H9 (cell line): ENCODE measurements at regions not wholly inside any gene's neighbourhood (a gene's known extent, or its start where the extent isn't known, plus 50 kb on each side); places are given as distances from the start of the nearest gene placed in this dataset.

ENCODE experiments used
- DNase-seq: peaks from one replicate; pipeline ENCODE4 v3.0.0-alpha.2; 2017
- H2AFZ ChIP-seq: one replicate; pipeline ENCODE4 v1.6.1; 2013; ENCODE audit warnings: mild to moderate bottlenecking, low read length, control low read depth, moderate library complexity
- H2AK5ac ChIP-seq: 2 replicates; pipeline ENCODE4 v1.6.1; 2013; ENCODE audit warnings: low read length, control low read depth, mixed read lengths; ENCODE audit not compliant: insufficient read length
- H2BK120ac ChIP-seq: one replicate; pipeline ENCODE4 v1.6.1; 2013; ENCODE audit warnings: low read depth, mild to moderate bottlenecking, low read length, control low read depth, inconsistent platforms; ENCODE audit not compliant: poor library complexity, severe bottlenecking
- H2BK12ac ChIP-seq: 2 replicates; pipeline ENCODE4 v1.6.1; 2013; ENCODE audit warnings: low read length, control low read depth, mixed read lengths, low read depth; ENCODE audit not compliant: insufficient read length
- H2BK15ac ChIP-seq: 2 replicates; pipeline ENCODE4 v1.6.1; 2013; ENCODE audit warnings: low read depth, low read length, control low read depth
- H2BK20ac ChIP-seq: one replicate; pipeline ENCODE4 v1.6.1; 2013; ENCODE audit warnings: low read depth, mild to moderate bottlenecking, low read length, control low read depth, inconsistent platforms; ENCODE audit not compliant: poor library complexity, severe bottlenecking
- H2BK5ac ChIP-seq: 2 replicates; pipeline ENCODE4 v1.6.1; 2013; ENCODE audit warnings: low read length, control low read depth, mixed read lengths; ENCODE audit not compliant: insufficient read length
- H3K14ac ChIP-seq: 2 replicates; pipeline ENCODE4 v1.6.1; 2013; ENCODE audit warnings: low read length, control low read depth; ENCODE audit not compliant: insufficient read depth
- H3K18ac ChIP-seq: 2 replicates; pipeline ENCODE4 v1.6.1; 2013; ENCODE audit warnings: low read depth, mild to moderate bottlenecking, mixed read lengths, low read length, control low read depth; ENCODE audit not compliant: insufficient read length
- H3K23ac ChIP-seq: 2 replicates; pipeline ENCODE4 v1.6.1; 2013; ENCODE audit warnings: low read length, control low read depth, mixed read lengths, low read depth; ENCODE audit not compliant: insufficient read length
- H3K23me2 ChIP-seq: 2 replicates; pipeline ENCODE4 v1.6.1; 2013; ENCODE audit warnings: low read depth, mild to moderate bottlenecking, mixed read lengths, low read length, control low read depth; ENCODE audit not compliant: insufficient read length, poor library complexity, severe bottlenecking
- H3K27ac ChIP-seq: 2 replicates; pipeline ENCODE4 v1.5.1; 2013; ENCODE audit warnings: low read length, control low read depth, mixed read lengths, low read depth; ENCODE audit not compliant: insufficient read length
- H3K27me3 ChIP-seq: 2 replicates; pipeline ENCODE4 v1.6.1; 2013; ENCODE audit warnings: low read length, control low read depth, inconsistent platforms; ENCODE audit not compliant: insufficient read depth
- H3K4ac ChIP-seq: 2 replicates; pipeline ENCODE4 v1.6.1; 2013; ENCODE audit warnings: low read depth, mild to moderate bottlenecking, control low read depth, inconsistent platforms, low read length, moderate library complexity
- H3K4me1 ChIP-seq: 2 replicates; pipeline ENCODE4 v1.6.1; 2013; ENCODE audit warnings: low read length, control low read depth, inconsistent platforms; ENCODE audit not compliant: insufficient read depth
- H3K4me2 ChIP-seq: 2 replicates; pipeline ENCODE4 v1.6.1; 2013; ENCODE audit warnings: low read length, control low read depth, mixed read lengths; ENCODE audit not compliant: insufficient read length, insufficient read depth
- H3K56ac ChIP-seq: 2 replicates; pipeline ENCODE4 v1.6.1; 2013; ENCODE audit warnings: low read depth, mild to moderate bottlenecking, mixed read lengths, low read length, control low read depth; ENCODE audit not compliant: insufficient read length
- H3K79me1 ChIP-seq: 2 replicates; pipeline ENCODE4 v1.6.1; 2013; ENCODE audit warnings: low read depth, mild to moderate bottlenecking, moderate library complexity, low read length, control low read depth, inconsistent platforms; ENCODE audit not compliant: insufficient read depth, poor library complexity, severe bottlenecking
- H3K79me2 ChIP-seq: 2 replicates; pipeline ENCODE4 v1.6.1; 2013; ENCODE audit warnings: low read length, control low read depth, inconsistent platforms; ENCODE audit not compliant: insufficient read depth
- H3K9ac ChIP-seq: 2 replicates; pipeline ENCODE4 v1.6.1; 2013; ENCODE audit warnings: low read length, control low read depth, mixed read lengths; ENCODE audit not compliant: insufficient read length; ENCODE audit errors: extremely low read depth
- H3K9me3 ChIP-seq: one replicate; pipeline ENCODE4 v1.6.1; 2013; ENCODE audit warnings: low read depth, low read length, inconsistent platforms; ENCODE audit not compliant: control insufficient read depth
- H3T11ph ChIP-seq: one replicate; pipeline ENCODE4 v1.6.1; 2013; ENCODE audit warnings: mild to moderate bottlenecking, low read length, control low read depth, inconsistent platforms
- H4K20me1 ChIP-seq: one replicate; pipeline ENCODE4 v1.6.1; 2013; ENCODE audit not compliant: control insufficient read depth, insufficient read length, insufficient read depth
- H4K5ac ChIP-seq: 2 replicates; pipeline ENCODE4 v1.6.1; 2013; ENCODE audit warnings: low read depth, mild to moderate bottlenecking, mixed read lengths, low read length, control low read depth; ENCODE audit not compliant: insufficient read length
- H4K8ac ChIP-seq: replicated peaks from 2 replicates; pipeline ENCODE4 v1.6.1; 2013; ENCODE audit warnings: low read length, control low read depth, mixed read lengths, low read depth; ENCODE audit not compliant: insufficient read length
- H4K91ac ChIP-seq: 2 replicates; pipeline ENCODE4 v1.6.1; 2013; ENCODE audit warnings: low read depth, mild to moderate bottlenecking, moderate library complexity, mixed read lengths, low read length, control low read depth; ENCODE audit not compliant: insufficient read length
- H3K27ac Mint-ChIP-seq, 3 experiments: 2 replicates in 2 of 3; 3 replicates in 1 of 3; pipeline ENCODE4 v1.8.0; 2020 to 2021; ENCODE audit warnings: mixed read lengths in 3 of 3, mild to moderate bottlenecking in 1 of 3, moderate library complexity in 1 of 3
- H3K27me3 Mint-ChIP-seq: 2 replicates; pipeline ENCODE4 v1.8.0; 2021; ENCODE audit warnings: low read depth, mild to moderate bottlenecking, moderate library complexity, mixed read lengths
- H3K36me3 Mint-ChIP-seq, 3 experiments: 2 replicates in 2 of 3; 3 replicates in 1 of 3; pipeline ENCODE4 v1.8.0; 2020 to 2021; ENCODE audit warnings: low read depth in 3 of 3, mixed read lengths in 3 of 3; ENCODE audit not compliant: insufficient read depth in 1 of 3
- H3K4me1 Mint-ChIP-seq, 2 experiments: 2 replicates each; pipeline ENCODE4 v1.8.0; 2020; ENCODE audit warnings: mixed read lengths in 2 of 2
- H3K4me3 Mint-ChIP-seq, 2 experiments: 2 replicates in 1 of 2; 3 replicates in 1 of 2; pipeline ENCODE4 v1.8.0; 2020 to 2021; ENCODE audit warnings: mild to moderate bottlenecking in 2 of 2, mixed read lengths in 2 of 2, moderate library complexity in 1 of 2
- H3K9me3 Mint-ChIP-seq, 2 experiments: 2 replicates in 1 of 2; 3 replicates in 1 of 2; pipeline ENCODE4 v1.8.0; 2020; ENCODE audit warnings: mild to moderate bottlenecking in 2 of 2, mixed read lengths in 2 of 2, moderate library complexity in 1 of 2
- WGBS: extraction: QIAGEN DNeasy Blood & Tissue Kit; methylation state at CpG from one replicate; pipeline ENCODE4 v1.1.7; 2013; ENCODE audit warnings: missing lambda C conversion rate, low lambda C conversion rate, mixed read lengths; ENCODE audit not compliant: insufficient read length; ENCODE audit errors: extremely low coverage; 5-methylcytosine and 5-hydroxymethylcytosine counted together
- TF ChIP-seq, protein P1 (sequence below): fragments of 200-600 bp; sonication (generic); conservative IDR thresholded peaks from 3 replicates; pipeline ENCODE4 v1.8.0; 2021; ENCODE audit warnings: antibody characterized with exemption, mild to moderate bottlenecking

DNA sequence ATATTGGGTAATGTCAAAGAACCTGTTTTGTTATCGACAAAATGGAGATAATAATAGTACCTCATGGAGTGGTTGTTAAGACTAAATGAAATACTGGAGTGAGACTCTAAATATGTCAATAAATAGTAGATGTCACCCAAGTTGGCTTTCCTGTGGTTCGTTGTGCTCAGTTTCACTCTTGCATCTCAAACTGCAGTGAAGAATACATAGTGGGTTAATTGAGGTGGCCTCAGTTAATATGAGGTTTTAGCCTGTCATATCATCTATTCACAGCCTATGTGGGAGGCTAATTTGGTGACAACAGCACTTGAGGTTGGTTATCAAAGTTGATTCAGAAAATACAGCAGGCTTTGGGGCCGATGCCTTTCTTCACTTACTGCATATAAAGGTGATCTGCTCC is 485.5 kb upstream of the SUCLG2 start:
- H3K36me3 Mint-ChIP-seq = no peaks in the 10 kb centered on the region
- Histone ChIP-seq H3K14ac (no peak overlapping the region), H2BK5ac (no peak overlapping the region), H3K27me3 (no peaks in the 10 kb centered on the region), H4K5ac (no peak overlapping the region), H4K8ac (no peak overlapping the region), H3K23me2 (no peaks in the 10 kb centered on the region), H3K4me2 (no peak overlapping the region), H3K9me3 (no peaks in the 10 kb centered on the region), H4K91ac (no peak overlapping the region), H2BK120ac (no peak overlapping the region), H3T11ph (no peak overlapping the region), H2BK12ac (no peak overlapping the region), H2BK15ac (no peak overlapping the region), H3K56ac (no peak overlapping the region), H3K79me2 (no peaks in the 10 kb centered on the region), H4K20me1 (no peaks in the 10 kb centered on the region), H3K23ac (no peak overlapping the region), H3K18ac (no peak overlapping the region), H3K9ac (no peak overlapping the region), H2BK20ac (no peak overlapping the region), H2AFZ (no peak overlapping the region), H3K27ac (no peak overlapping the region), H2AK5ac (no peak overlapping the region), H3K4ac (no peak overlapping the region), H3K4me1 (peaks cover 4% of the 10 kb centered on the region; the same call in 1 of the 2 replicates), H3K79me1 (no peaks in the 10 kb centered on the region)
- no peak overlapping the region for H3K27ac Mint-ChIP-seq
- WGBS = no CpG with 5 or more reads among the region's 3 CpGs
- H3K9me3 Mint-ChIP-seq = no peaks in the 10 kb centered on the region
- H3K27me3 Mint-ChIP-seq = no peaks in the 10 kb centered on the region
- no peak overlapping the region for H3K4me3 Mint-ChIP-seq
- DNase-seq = no peak
- TF ChIP-seq, protein P1, sequence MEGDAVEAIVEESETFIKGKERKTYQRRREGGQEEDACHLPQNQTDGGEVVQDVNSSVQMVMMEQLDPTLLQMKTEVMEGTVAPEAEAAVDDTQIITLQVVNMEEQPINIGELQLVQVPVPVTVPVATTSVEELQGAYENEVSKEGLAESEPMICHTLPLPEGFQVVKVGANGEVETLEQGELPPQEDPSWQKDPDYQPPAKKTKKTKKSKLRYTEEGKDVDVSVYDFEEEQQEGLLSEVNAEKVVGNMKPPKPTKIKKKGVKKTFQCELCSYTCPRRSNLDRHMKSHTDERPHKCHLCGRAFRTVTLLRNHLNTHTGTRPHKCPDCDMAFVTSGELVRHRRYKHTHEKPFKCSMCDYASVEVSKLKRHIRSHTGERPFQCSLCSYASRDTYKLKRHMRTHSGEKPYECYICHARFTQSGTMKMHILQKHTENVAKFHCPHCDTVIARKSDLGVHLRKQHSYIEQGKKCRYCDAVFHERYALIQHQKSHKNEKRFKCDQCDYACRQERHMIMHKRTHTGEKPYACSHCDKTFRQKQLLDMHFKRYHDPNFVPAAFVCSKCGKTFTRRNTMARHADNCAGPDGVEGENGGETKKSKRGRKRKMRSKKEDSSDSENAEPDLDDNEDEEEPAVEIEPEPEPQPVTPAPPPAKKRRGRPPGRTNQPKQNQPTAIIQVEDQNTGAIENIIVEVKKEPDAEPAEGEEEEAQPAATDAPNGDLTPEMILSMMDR = no peak
- peaks cover 17% of the 10 kb centered on the region in 2 experiments for H3K4me1 Mint-ChIP-seq
